ENCODE measurements at regions not wholly inside any gene's neighbourhood (a gene's known extent, or its start where the extent isn't known, plus 50 kb on each side); places are given as distances from the start of the nearest gene placed in this dataset.

DNA sequence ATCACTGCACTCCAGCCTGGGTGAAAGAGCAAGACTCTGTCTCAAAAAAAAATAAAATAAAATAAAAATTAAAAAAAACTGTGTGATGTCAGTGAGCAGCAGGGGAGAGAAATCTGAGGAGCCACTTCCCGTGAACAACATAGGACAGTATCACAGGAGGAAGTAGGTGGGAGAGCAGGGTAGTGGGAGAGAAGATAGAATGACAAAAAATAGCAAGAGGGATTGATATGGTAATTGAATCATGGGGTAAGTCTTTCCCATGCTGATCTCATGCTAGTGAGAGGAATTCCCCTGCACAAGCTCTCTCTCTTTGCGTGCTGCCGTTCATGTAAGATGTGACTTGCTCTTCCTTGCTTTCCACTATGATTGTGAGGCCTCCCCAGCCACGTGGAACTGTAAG is 81.6 kb upstream of the PBX1 start:
- RAD21 ChIA-PET (ENCODE audit: unreplicated experiment): no interaction called here
- 43% methylated on average over 4 of the region's 4 CpGs for WGBS (ENCODE audit: insufficient coverage, insufficient replicate concordance, low lambda C conversion rate, missing lambda C conversion rate)
- H3K4me3 ChIP-seq: no peak overlapping the region
- in situ Hi-C loops (cut with MboI): no loop called here
- intact Hi-C loops (cut with micrococcal nuclease; ENCODE audit: unreplicated experiment): no loop called here
- H3K4me2 ChIP-seq (ENCODE audit: control insufficient read depth, insufficient read depth): no peak overlapping the region
- no peaks in the 10 kb centered on the region for H3K9me3 ChIP-seq (replicated peaks; ENCODE audit: control insufficient read depth, insufficient read depth, low read length)
- H2AFZ ChIP-seq (ENCODE audit: control insufficient read depth, low read depth, low read length): no peak overlapping the region
- SMC1A ChIA-PET (ENCODE audit: uncharacterized antibody, unreplicated experiment): no interaction called here
- ATAC-seq (no peak), DNase-seq (ENCODE audit: low read depth, low spot score) (no peak), FAIRE-seq (no peak)
- no peak overlapping the region for H3K9ac ChIP-seq (ENCODE audit: control insufficient read depth, insufficient read depth, low read length)
- no peaks in the 10 kb centered on the region for H3K27me3 ChIP-seq (replicated peaks in 1 of 2; ENCODE audit: control insufficient read depth in 2 of 2, insufficient read depth in 2 of 2, low read length in 1 of 2)
- no peaks in the 10 kb centered on the region for H3K36me3 ChIP-seq (ENCODE audit: control insufficient read depth in 2 of 2, insufficient read depth in 2 of 2, low read length in 1 of 2)
- BruUV-seq (replicated peaks): no TSS peak
- POLR2A ChIA-PET: no interaction called here
- no peaks in the 10 kb centered on the region for H3K79me2 ChIP-seq (ENCODE audit: control insufficient read depth, insufficient read depth, low read length)
- no peaks in the 10 kb centered on the region for H4K20me1 ChIP-seq (ENCODE audit: control insufficient read depth, insufficient read depth)
- no peak for TF ChIP-seq SMAD1 (IDR thresholded peaks at IDR 0.05; ENCODE audit: low read depth, partially characterized antibody)
- TF ChIP-seq, protein P1, sequence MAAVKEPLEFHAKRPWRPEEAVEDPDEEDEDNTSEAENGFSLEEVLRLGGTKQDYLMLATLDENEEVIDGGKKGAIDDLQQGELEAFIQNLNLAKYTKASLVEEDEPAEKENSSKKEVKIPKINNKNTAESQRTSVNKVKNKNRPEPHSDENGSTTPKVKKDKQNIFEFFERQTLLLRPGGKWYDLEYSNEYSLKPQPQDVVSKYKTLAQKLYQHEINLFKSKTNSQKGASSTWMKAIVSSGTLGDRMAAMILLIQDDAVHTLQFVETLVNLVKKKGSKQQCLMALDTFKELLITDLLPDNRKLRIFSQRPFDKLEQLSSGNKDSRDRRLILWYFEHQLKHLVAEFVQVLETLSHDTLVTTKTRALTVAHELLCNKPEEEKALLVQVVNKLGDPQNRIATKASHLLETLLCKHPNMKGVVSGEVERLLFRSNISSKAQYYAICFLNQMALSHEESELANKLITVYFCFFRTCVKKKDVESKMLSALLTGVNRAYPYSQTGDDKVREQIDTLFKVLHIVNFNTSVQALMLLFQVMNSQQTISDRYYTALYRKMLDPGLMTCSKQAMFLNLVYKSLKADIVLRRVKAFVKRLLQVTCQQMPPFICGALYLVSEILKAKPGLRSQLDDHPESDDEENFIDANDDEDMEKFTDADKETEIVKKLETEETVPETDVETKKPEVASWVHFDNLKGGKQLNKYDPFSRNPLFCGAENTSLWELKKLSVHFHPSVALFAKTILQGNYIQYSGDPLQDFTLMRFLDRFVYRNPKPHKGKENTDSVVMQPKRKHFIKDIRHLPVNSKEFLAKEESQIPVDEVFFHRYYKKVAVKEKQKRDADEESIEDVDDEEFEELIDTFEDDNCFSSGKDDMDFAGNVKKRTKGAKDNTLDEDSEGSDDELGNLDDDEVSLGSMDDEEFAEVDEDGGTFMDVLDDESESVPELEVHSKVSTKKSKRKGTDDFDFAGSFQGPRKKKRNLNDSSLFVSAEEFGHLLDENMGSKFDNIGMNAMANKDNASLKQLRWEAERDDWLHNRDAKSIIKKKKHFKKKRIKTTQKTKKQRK (IDR thresholded peaks at IDR 0.05; ENCODE audit: low read depth, low read length): no peak
- no peak overlapping the region for H3K27ac ChIP-seq (ENCODE audit: control insufficient read depth, insufficient read depth)
- no peaks in the 10 kb centered on the region for H3K4me1 ChIP-seq (ENCODE audit: control insufficient read depth, insufficient read depth, low read length)
- CTCF ChIA-PET: no interaction called here

DNA sequence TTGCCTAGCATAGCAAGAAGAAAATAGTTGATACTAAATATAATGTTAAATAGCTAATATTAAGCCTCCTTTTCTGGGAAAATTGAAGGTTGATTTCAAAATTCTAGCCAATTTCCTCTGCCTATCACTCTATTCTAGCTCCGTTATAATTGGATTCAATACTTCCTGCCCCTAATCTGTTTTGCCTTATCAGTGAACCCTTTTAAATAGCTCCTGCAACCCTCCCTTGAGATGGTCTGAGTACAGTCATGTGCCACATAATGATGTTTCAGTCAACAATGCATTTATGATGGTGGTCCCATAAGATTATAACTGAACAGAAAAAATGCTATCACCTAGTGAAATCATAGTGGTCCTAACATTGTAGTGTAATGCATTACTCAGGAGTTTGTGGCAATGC is 79.7 kb upstream of the PBX1 start:
- ChIA-PET POLR2A (no interaction called here), CTCF (no interaction called here), SMC1A (ENCODE audit: uncharacterized antibody, unreplicated experiment) (no interaction called here), RAD21 (ENCODE audit: unreplicated experiment) (no interaction called here)
- DNase-seq (ENCODE audit: low read depth, low spot score): no peak
- Histone ChIP-seq H4K20me1 (ENCODE audit: control insufficient read depth, insufficient read depth) (no peaks in the 10 kb centered on the region), H3K36me3 (ENCODE audit: control insufficient read depth in 2 of 2, insufficient read depth in 2 of 2, low read length in 1 of 2) (no peaks in the 10 kb centered on the region), H3K4me3 (no peak overlapping the region), H3K9me3 (replicated peaks; ENCODE audit: control insufficient read depth, insufficient read depth, low read length) (no peaks in the 10 kb centered on the region), H3K9ac (ENCODE audit: control insufficient read depth, insufficient read depth, low read length) (no peak overlapping the region), H3K4me2 (ENCODE audit: control insufficient read depth, insufficient read depth) (no peak overlapping the region), H2AFZ (ENCODE audit: control insufficient read depth, low read depth, low read length) (no peak overlapping the region), H3K4me1 (ENCODE audit: control insufficient read depth, insufficient read depth, low read length) (no peaks in the 10 kb centered on the region), H3K27me3 (replicated peaks in 1 of 2; ENCODE audit: control insufficient read depth in 2 of 2, insufficient read depth in 2 of 2, low read length in 1 of 2) (no peaks in the 10 kb centered on the region), H3K79me2 (ENCODE audit: control insufficient read depth, insufficient read depth, low read length) (no peaks in the 10 kb centered on the region), H3K27ac (ENCODE audit: control insufficient read depth, insufficient read depth) (no peak overlapping the region)
- BruUV-seq (replicated peaks): no TSS peak
- intact Hi-C loops (cut with micrococcal nuclease; ENCODE audit: unreplicated experiment): no loop called here
- in situ Hi-C loops (cut with MboI): no loop called here
- 0% methylated on average over 1 of the region's 1 CpG for WGBS (ENCODE audit: insufficient coverage, insufficient replicate concordance, low lambda C conversion rate, missing lambda C conversion rate)
- no peak for ATAC-seq
- FAIRE-seq: no peak
- TF ChIP-seq, protein P2, sequence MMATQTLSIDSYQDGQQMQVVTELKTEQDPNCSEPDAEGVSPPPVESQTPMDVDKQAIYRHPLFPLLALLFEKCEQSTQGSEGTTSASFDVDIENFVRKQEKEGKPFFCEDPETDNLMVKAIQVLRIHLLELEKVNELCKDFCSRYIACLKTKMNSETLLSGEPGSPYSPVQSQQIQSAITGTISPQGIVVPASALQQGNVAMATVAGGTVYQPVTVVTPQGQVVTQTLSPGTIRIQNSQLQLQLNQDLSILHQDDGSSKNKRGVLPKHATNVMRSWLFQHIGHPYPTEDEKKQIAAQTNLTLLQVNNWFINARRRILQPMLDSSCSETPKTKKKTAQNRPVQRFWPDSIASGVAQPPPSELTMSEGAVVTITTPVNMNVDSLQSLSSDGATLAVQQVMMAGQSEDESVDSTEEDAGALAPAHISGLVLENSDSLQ (IDR thresholded peaks at IDR 0.05): no peak
- TF ChIP-seq CHD4 (IDR thresholded peaks at IDR 0.05): no peak
- TF ChIP-seq JUNB (IDR thresholded peaks at IDR 0.05): no peak
- no peak for TF ChIP-seq HDAC2 (IDR thresholded peaks at IDR 0.05)
- TF ChIP-seq LARP7 (IDR thresholded peaks at IDR 0.05): no peak
- TF ChIP-seq, protein P3, sequence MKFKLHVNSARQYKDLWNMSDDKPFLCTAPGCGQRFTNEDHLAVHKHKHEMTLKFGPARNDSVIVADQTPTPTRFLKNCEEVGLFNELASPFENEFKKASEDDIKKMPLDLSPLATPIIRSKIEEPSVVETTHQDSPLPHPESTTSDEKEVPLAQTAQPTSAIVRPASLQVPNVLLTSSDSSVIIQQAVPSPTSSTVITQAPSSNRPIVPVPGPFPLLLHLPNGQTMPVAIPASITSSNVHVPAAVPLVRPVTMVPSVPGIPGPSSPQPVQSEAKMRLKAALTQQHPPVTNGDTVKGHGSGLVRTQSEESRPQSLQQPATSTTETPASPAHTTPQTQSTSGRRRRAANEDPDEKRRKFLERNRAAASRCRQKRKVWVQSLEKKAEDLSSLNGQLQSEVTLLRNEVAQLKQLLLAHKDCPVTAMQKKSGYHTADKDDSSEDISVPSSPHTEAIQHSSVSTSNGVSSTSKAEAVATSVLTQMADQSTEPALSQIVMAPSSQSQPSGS (IDR thresholded peaks at IDR 0.05; ENCODE audit: low read length): no peak
- TF ChIP-seq CREM (IDR thresholded peaks at IDR 0.05; ENCODE audit: low read depth): no peak
- TF ChIP-seq, protein P4, sequence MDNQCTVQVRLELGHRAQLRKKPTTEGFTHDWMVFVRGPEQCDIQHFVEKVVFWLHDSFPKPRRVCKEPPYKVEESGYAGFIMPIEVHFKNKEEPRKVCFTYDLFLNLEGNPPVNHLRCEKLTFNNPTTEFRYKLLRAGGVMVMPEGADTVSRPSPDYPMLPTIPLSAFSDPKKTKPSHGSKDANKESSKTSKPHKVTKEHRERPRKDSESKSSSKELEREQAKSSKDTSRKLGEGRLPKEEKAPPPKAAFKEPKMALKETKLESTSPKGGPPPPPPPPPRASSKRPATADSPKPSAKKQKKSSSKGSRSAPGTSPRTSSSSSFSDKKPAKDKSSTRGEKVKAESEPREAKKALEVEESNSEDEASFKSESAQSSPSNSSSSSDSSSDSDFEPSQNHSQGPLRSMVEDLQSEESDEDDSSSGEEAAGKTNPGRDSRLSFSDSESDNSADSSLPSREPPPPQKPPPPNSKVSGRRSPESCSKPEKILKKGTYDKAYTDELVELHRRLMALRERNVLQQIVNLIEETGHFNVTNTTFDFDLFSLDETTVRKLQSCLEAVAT (IDR thresholded peaks at IDR 0.05): no peak
- no peak for TF ChIP-seq CHD1 (IDR thresholded peaks at IDR 0.05; ENCODE audit: low read depth, low read length)
- no peak for TF ChIP-seq EP300 (IDR thresholded peaks at IDR 0.05; ENCODE audit: borderline replicate concordance in 1 of 2, control insufficient read depth in 1 of 2, low read depth in 2 of 2, low read length in 2 of 2)
- no peak for TF ChIP-seq ZNF207 (IDR thresholded peaks at IDR 0.05; ENCODE audit: borderline replicate concordance)
